ENCODE measurements at regions not wholly inside any gene's neighbourhood (a gene's known extent, or its start where the extent isn't known, plus 50 kb on each side); places are given as distances from the start of the nearest gene placed in this dataset.

DNA sequence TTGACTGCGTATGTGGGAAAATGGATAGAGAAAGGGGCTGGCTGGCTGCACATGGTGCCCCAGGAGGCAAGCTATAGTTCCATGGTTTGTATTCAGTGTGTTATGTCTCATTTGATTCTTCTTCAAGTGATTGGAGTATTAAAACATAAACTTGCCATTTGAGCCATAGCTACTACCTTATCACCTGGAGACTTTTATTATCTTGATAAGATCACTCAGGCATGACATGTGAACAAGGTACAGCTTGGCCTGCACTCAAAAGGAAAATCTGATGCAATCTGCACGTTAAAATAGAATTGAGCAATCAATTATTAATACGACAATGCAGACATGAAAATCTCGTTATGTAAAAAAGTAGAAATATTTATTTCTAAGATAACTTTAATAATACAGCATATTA is 116.9 kb downstream of the RND3 start:
- TF ChIP-seq, protein P1, sequence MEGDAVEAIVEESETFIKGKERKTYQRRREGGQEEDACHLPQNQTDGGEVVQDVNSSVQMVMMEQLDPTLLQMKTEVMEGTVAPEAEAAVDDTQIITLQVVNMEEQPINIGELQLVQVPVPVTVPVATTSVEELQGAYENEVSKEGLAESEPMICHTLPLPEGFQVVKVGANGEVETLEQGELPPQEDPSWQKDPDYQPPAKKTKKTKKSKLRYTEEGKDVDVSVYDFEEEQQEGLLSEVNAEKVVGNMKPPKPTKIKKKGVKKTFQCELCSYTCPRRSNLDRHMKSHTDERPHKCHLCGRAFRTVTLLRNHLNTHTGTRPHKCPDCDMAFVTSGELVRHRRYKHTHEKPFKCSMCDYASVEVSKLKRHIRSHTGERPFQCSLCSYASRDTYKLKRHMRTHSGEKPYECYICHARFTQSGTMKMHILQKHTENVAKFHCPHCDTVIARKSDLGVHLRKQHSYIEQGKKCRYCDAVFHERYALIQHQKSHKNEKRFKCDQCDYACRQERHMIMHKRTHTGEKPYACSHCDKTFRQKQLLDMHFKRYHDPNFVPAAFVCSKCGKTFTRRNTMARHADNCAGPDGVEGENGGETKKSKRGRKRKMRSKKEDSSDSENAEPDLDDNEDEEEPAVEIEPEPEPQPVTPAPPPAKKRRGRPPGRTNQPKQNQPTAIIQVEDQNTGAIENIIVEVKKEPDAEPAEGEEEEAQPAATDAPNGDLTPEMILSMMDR (IDR thresholded peaks at IDR 0.05) = no peak
- TF ChIP-seq POLR2A (IDR thresholded peaks at IDR 0.05) = no peak

All from lower leg skin (tissue), 3 donors.